ENCODE measurements at regions not wholly inside any gene's neighbourhood (a gene's known extent, or its start where the extent isn't known, plus 50 kb on each side); places are given as distances from the start of the nearest gene placed in this dataset.

- H3K36me3 ChIP-seq, result no peaks in the 10 kb centered on the region
- H3K4me3 ChIP-seq (ENCODE audit: low read depth in 1 of 2, low read length in 1 of 2), result no peak overlapping the region
- no peak overlapping the region for H3K27ac ChIP-seq
- H3K4me1 ChIP-seq (ENCODE audit: control insufficient read depth in 1 of 2, insufficient read depth in 1 of 2, low read depth in 1 of 2, low read length in 1 of 2), result no peaks in the 10 kb centered on the region
- no peaks in the 10 kb centered on the region for H3K27me3 ChIP-seq
- no peaks in the 10 kb centered on the region for H3K9me3 ChIP-seq
- TF ChIP-seq, protein P1, sequence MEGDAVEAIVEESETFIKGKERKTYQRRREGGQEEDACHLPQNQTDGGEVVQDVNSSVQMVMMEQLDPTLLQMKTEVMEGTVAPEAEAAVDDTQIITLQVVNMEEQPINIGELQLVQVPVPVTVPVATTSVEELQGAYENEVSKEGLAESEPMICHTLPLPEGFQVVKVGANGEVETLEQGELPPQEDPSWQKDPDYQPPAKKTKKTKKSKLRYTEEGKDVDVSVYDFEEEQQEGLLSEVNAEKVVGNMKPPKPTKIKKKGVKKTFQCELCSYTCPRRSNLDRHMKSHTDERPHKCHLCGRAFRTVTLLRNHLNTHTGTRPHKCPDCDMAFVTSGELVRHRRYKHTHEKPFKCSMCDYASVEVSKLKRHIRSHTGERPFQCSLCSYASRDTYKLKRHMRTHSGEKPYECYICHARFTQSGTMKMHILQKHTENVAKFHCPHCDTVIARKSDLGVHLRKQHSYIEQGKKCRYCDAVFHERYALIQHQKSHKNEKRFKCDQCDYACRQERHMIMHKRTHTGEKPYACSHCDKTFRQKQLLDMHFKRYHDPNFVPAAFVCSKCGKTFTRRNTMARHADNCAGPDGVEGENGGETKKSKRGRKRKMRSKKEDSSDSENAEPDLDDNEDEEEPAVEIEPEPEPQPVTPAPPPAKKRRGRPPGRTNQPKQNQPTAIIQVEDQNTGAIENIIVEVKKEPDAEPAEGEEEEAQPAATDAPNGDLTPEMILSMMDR (IDR thresholded peaks at IDR 0.05), result no peak
Observed at GRCh38 chr4:177595386-177595785, 153.1 kb upstream of the AGA start.

DNA sequence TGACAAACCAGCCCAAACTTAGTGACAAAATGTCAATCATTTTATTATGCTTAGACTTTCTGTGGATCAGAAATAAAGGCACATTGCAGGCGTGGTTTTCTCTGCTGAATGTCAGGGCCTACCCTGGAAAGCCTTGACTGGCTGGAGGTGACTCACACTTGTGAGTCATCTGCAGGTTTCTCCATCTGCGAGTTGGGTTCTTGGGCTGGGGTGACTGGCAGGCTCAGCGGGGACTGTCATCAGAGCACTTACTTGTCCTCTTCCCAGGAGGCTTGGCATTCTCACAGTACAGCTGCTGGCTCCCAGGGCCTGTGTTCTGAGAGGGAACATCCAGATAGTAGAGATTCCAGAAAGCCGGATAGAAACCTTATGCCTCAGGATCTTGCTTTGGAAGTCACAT is 153.8 kb upstream of the AGA start:
- TF ChIP-seq, protein P1 (IDR thresholded peaks at IDR 0.05), result no peak
- Histone ChIP-seq H3K27me3 (no peaks in the 10 kb centered on the region), H3K4me1 (ENCODE audit: control insufficient read depth in 1 of 2, insufficient read depth in 1 of 2, low read depth in 1 of 2, low read length in 1 of 2) (no peaks in the 10 kb centered on the region), H3K36me3 (no peaks in the 10 kb centered on the region), H3K27ac (no peak overlapping the region), H3K4me3 (ENCODE audit: low read depth in 1 of 2, low read length in 1 of 2) (no peak overlapping the region), H3K9me3 (no peaks in the 10 kb centered on the region)

- no peaks in the 10 kb centered on the region for H3K27me3 ChIP-seq
- H3K9me3 ChIP-seq, result no peaks in the 10 kb centered on the region
- no peaks in the 10 kb centered on the region for H3K36me3 ChIP-seq
- H3K4me1 ChIP-seq (ENCODE audit: control insufficient read depth in 1 of 2, insufficient read depth in 1 of 2, low read depth in 1 of 2, low read length in 1 of 2), result no peaks in the 10 kb centered on the region
- TF ChIP-seq, protein P1 (IDR thresholded peaks at IDR 0.05), result no peak
- no peak overlapping the region for H3K27ac ChIP-seq
- H3K4me3 ChIP-seq (ENCODE audit: low read depth in 1 of 2, low read length in 1 of 2), result no peak overlapping the region
Observed at GRCh38 chr4:177596991-177597390, 154.8 kb upstream of the AGA start.

GRCh38 chr4:177605252-177605651 is 163.0 kb upstream of the AGA start:
- Histone ChIP-seq H3K9me3 (no peaks in the 10 kb centered on the region), H3K27me3 (no peaks in the 10 kb centered on the region), H3K36me3 (no peaks in the 10 kb centered on the region), H3K4me3 (ENCODE audit: low read depth in 1 of 2, low read length in 1 of 2) (no peak overlapping the region), H3K4me1 (ENCODE audit: control insufficient read depth in 1 of 2, insufficient read depth in 1 of 2, low read depth in 1 of 2, low read length in 1 of 2) (no peaks in the 10 kb centered on the region), H3K27ac (no peak overlapping the region)
- TF ChIP-seq, protein P1 (IDR thresholded peaks at IDR 0.05), result no peak

DNA sequence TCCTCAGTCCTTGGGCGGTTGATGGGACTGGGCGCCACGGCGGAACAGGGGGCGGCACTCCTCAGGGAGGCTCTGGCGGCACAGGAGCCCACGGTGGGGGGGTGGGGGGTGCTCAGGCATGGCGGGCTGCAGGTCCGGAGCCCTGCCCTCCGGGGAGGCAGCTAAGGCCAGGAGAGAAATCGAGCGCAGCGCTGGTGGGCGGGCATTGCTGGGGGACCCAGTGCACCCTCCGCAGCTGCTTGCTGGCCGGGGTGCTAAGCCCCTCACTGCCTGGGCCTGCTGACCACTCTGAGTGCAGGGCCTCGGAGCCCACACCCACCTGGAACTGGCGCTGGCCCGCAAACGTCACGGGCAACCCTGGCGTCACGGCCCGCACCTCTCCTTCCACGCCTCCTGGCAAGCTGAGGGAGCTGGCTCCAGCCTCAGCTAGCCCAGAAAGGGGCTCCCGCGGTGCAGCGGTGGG is 164.9 kb upstream of the AGA start:
- TF ChIP-seq, protein P1 (IDR thresholded peaks at IDR 0.05), result no peak
- no peaks in the 10 kb centered on the region for H3K9me3 ChIP-seq
- no peak overlapping the region for H3K4me3 ChIP-seq (ENCODE audit: low read depth in 1 of 2, low read length in 1 of 2)
- no peaks in the 10 kb centered on the region for H3K27me3 ChIP-seq
- no peaks in the 10 kb centered on the region for H3K4me1 ChIP-seq (ENCODE audit: control insufficient read depth in 1 of 2, insufficient read depth in 1 of 2, low read depth in 1 of 2, low read length in 1 of 2)
- no peaks in the 10 kb centered on the region for H3K36me3 ChIP-seq
- no peak overlapping the region for H3K27ac ChIP-seq
